HepG2 (cell line): ENCODE measurements at regions not wholly inside any gene's neighbourhood (a gene's known extent, or its start where the extent isn't known, plus 50 kb on each side); places are given as distances from the start of the nearest gene placed in this dataset.

Source experiments
- CENPX ChIP-seq: sonication (generic); formaldehyde crosslinking; IDR thresholded peaks from 2 replicates; pipeline ENCODE4 v1.9.0; 2021; ENCODE audit warnings: mild to moderate bottlenecking, missing genetic modification reagents, moderate library complexity
- CREM ChIP-seq, 2 experiments: sonication (generic) in 1 of 2; formaldehyde crosslinking in 1 of 2; IDR thresholded peaks; 2 replicates each; pipeline versions ENCODE4 v1.4.0 to v1.6.1; 2016 to 2020; ENCODE audit warnings: antibody characterized with exemption in 1 of 2, mild to moderate bottlenecking in 1 of 2, missing genetic modification reagents in 1 of 2
- EZH2 ChIP-seq: conservative IDR thresholded peaks from 2 replicates; pipeline ENCODE4 v1.6.1; 2012; ENCODE audit warnings: mild to moderate bottlenecking, low read depth, low read length, moderate library complexity
- HES4 ChIP-seq: sonication (generic); formaldehyde crosslinking; IDR thresholded peaks from 2 replicates; pipeline ENCODE4 v1.9.0; 2021; ENCODE audit warnings: mild to moderate bottlenecking, missing genetic modification reagents, borderline replicate concordance
- IRX3 ChIP-seq: sonication (generic); formaldehyde crosslinking; IDR thresholded peaks from 2 replicates; pipeline ENCODE4 v1.8.1; 2023; ENCODE audit warnings: mild to moderate bottlenecking, low read depth, missing genetic modification reagents, borderline replicate concordance
- KDM6A ChIP-seq: IDR thresholded peaks from 2 replicates; pipeline ENCODE4 v1.6.1; 2016; ENCODE audit warnings: low read depth
- LBX2 ChIP-seq: sonication (generic); formaldehyde crosslinking; IDR thresholded peaks from 2 replicates; pipeline ENCODE4 v1.5.0; 2020; ENCODE audit warnings: missing genetic modification reagents, mild to moderate bottlenecking, borderline replicate concordance
- MEIS1 ChIP-seq: sonication (generic); formaldehyde crosslinking; IDR thresholded peaks from 2 replicates; pipeline ENCODE4 v1.9.0; 2021; ENCODE audit warnings: mild to moderate bottlenecking, missing genetic modification reagents, moderate library complexity, borderline replicate concordance
- NKX3-1 ChIP-seq: sonication (generic); formaldehyde crosslinking; IDR thresholded peaks from 2 replicates; pipeline ENCODE4 v1.5.0; 2020; ENCODE audit warnings: missing genetic modification reagents
- NONO ChIP-seq, 2 experiments: fragments of 450-650 bp in 1 of 2; sonication (generic) in 1 of 2; formaldehyde crosslinking in 1 of 2; IDR thresholded peaks in 1 of 2; conservative IDR thresholded peaks in 1 of 2; 2 replicates each; pipeline versions ENCODE4 v1.6.1 to v1.8.0; 2017 to 2022; ENCODE audit warnings: mild to moderate bottlenecking in 1 of 2, missing genetic modification reagents in 1 of 2, moderate library complexity in 1 of 2
- PAF1 ChIP-seq: IDR thresholded peaks from 2 replicates; pipeline ENCODE4 v1.6.1; 2016; ENCODE audit warnings: missing genetic modification reagents, missing compliant biosample characterization
- PATZ1 ChIP-seq: sonication (generic); formaldehyde crosslinking; IDR thresholded peaks from 2 replicates; pipeline ENCODE4 v1.4.0; 2020; ENCODE audit warnings: missing genetic modification reagents
- PAX8 ChIP-seq: sonication (generic); formaldehyde crosslinking; IDR thresholded peaks from 2 replicates; pipeline ENCODE4 v1.8.0; 2022; ENCODE audit warnings: mild to moderate bottlenecking, missing genetic modification reagents, borderline replicate concordance
- POLR2AphosphoS2 ChIP-seq: IDR thresholded peaks from 2 replicates; pipeline ENCODE4 v1.6.1; 2011; ENCODE audit warnings: low read depth, low read length, improper control_type of control experiment
- SALL1 ChIP-seq: sonication (generic); formaldehyde crosslinking; IDR thresholded peaks from 2 replicates; pipeline ENCODE4 v1.8.0; 2022; ENCODE audit warnings: mild to moderate bottlenecking, missing genetic modification reagents
- ZKSCAN1 ChIP-seq: fragments of 150-350 bp; IDR thresholded peaks from 2 replicates; pipeline ENCODE4 v1.6.1; 2014; ENCODE audit warnings: low read length
- ZNF205 ChIP-seq: IDR thresholded peaks from 2 replicates; pipeline ENCODE4 v1.6.1; 2018; ENCODE audit warnings: missing biosample characterization, missing genetic modification reagents
- ZNF337 ChIP-seq: sonication (generic); formaldehyde crosslinking; IDR thresholded peaks from 2 replicates; pipeline ENCODE4 v1.5.1; 2020; ENCODE audit warnings: missing genetic modification reagents, low read depth, mild to moderate bottlenecking, borderline replicate concordance
- ZNF75D ChIP-seq: sonication (generic); formaldehyde crosslinking; IDR thresholded peaks from 2 replicates; pipeline ENCODE4 v1.8.1; 2023; ENCODE audit warnings: missing genetic modification reagents, mild to moderate bottlenecking, borderline replicate concordance
- ZNF878 ChIP-seq: sonication (generic); formaldehyde crosslinking; IDR thresholded peaks from 2 replicates; pipeline ENCODE4 v1.8.1; 2023; ENCODE audit warnings: mild to moderate bottlenecking, missing genetic modification reagents, moderate library complexity
- TF ChIP-seq, protein P1 (sequence below): sonication (generic); formaldehyde crosslinking; IDR thresholded peaks from 2 replicates; pipeline ENCODE4 v1.5.1; 2020; ENCODE audit warnings: mild to moderate bottlenecking, missing genetic modification reagents
- TF ChIP-seq, protein P2 (sequence below): sonication (generic); formaldehyde crosslinking; IDR thresholded peaks from 2 replicates; pipeline ENCODE4 v1.4.0; 2020; ENCODE audit warnings: missing genetic modification reagents

DNA sequence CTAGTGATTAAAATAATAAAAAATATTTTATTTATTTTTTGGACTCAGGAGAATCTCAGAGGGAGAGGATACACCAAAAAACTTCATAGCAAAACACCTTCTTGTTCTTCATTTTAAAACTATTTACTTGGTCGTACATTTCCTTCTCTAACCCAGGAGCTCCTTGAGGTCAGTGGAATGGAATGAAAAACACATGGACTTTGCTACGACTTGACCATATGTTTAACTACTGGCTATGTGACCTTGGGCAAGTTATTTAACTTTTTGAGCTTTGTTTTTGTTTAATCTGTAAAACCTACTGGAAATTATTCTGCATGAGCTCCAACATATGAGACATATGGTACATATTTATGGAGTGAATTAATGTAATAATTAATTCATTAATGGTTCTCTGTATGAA, 1005.5 kb upstream of the CITED2 start (continued):
- TF ChIP-seq PATZ1 (CRISPR knock-in tag) (no peak), NONO (IDR thresholded peaks at IDR 0.05) (no peak), NONO (CRISPR knock-in tag; conservative IDR thresholded peaks at IDR 0.05) (no peak), ZKSCAN1 (no peak), NKX3-1 (CRISPR knock-in tag) (no peak), KDM6A (CRISPR knock-in tag) (peak; percentile 75), LBX2 (CRISPR knock-in tag) (no peak), ZNF75D (no peak), CREM (IDR thresholded peaks at IDR 0.05) (peak; percentile 25; the same call in 1 of the 2 replicates), CREM (CRISPR knock-in tag; IDR thresholded peaks at IDR 0.05) (no peak), HES4 (CRISPR knock-in tag) (no peak), POLR2AphosphoS2 (no peak), IRX3 (CRISPR knock-in tag) (no peak), PAX8 (CRISPR knock-in tag) (no peak), ZNF337 (CRISPR knock-in tag) (no peak), PAF1 (no peak), EZH2 (no peak), SALL1 (CRISPR knock-in tag) (no peak; the same call in 1 of the 2 replicates), CENPX (no peak), ZNF205 (CRISPR knock-in tag) (no peak), ZNF878 (no peak), MEIS1 (CRISPR knock-in tag) (no peak)
- TF ChIP-seq, protein P1, sequence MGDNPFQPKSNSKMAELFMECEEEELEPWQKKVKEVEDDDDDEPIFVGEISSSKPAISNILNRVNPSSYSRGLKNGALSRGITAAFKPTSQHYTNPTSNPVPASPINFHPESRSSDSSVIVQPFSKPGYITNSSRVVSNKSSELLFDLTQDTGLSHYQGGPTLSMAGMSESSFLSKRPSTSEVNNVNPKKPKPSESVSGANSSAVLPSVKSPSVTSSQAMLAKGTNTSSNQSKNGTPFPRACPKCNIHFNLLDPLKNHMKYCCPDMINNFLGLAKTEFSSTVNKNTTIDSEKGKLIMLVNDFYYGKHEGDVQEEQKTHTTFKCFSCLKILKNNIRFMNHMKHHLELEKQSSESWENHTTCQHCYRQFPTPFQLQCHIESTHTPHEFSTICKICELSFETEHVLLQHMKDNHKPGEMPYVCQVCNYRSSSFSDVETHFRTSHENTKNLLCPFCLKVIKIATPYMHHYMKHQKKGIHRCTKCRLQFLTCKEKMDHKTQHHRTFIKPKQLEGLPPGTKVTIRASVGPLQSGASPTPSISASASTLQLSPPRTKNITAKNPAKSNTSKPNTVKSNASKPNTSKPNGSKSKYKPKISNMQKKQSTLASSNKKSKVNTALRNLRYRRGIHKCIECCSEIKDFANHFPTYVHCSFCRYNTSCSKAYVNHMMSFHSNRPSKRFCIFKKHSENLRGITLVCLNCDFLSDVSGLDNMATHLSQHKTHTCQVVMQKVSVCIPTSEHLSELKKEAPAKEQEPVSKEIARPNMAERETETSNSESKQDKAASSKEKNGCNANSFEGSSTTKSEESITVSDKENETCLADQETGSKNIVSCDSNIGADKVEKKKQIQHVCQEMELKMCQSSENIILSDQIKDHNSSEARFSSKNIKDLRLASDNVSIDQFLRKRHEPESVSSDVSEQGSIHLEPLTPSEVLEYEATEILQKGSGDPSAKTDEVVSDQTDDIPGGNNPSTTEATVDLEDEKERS: no peak
- TF ChIP-seq, protein P2, sequence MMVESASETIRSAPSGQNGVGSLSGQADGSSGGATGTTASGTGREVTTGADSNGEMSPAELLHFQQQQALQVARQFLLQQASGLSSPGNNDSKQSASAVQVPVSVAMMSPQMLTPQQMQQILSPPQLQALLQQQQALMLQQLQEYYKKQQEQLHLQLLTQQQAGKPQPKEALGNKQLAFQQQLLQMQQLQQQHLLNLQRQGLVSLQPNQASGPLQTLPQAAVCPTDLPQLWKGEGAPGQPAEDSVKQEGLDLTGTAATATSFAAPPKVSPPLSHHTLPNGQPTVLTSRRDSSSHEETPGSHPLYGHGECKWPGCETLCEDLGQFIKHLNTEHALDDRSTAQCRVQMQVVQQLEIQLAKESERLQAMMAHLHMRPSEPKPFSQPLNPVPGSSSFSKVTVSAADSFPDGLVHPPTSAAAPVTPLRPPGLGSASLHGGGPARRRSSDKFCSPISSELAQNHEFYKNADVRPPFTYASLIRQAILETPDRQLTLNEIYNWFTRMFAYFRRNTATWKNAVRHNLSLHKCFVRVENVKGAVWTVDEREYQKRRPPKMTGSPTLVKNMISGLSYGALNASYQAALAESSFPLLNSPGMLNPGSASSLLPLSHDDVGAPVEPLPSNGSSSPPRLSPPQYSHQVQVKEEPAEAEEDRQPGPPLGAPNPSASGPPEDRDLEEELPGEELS (CRISPR knock-in tag): peak; percentile 43; the same call in 1 of the 2 replicates
